ENCODE measurements at regions not wholly inside any gene's neighbourhood (a gene's known extent, or its start where the extent isn't known, plus 50 kb on each side); places are given as distances from the start of the nearest gene placed in this dataset.
A peak's percentile ranks its signal among the peaks of the same experiment; 100 is the strongest.
"Not testable (repeated sequence)": the region's sequence is repeated elsewhere in the genome, so short reads cannot be mapped to it uniquely, and the experiment has no call there.

- peak; percentile 78 to 81 for DNase-seq (ENCODE audit: low read depth in 2 of 2)
Observed at GRCh38 chr12:5262450-5262849, 169.5 kb upstream of the NTF3 start.

DNA sequence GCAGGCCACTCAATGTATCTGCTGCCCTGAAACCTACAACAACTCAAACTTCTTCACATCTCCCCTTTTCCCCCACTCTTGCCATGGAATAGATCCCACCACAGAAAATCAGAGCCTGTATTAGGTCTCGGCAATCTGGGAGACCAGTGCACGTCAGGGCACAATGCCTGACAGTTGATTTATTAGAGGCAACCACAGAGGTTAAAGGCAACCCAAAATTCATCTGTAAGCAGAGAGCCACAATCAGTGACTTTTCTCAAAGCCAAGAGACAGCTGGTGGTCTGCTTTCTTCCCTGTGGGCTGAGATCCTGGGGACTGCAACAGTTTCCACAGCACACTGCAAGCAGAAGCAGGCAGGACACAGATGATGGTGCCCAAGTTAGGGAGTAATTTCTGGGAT lies 169.0 kb upstream of the NTF3 start:
- DNase-seq (ENCODE audit: low read depth in 2 of 2): no peak

DNA sequence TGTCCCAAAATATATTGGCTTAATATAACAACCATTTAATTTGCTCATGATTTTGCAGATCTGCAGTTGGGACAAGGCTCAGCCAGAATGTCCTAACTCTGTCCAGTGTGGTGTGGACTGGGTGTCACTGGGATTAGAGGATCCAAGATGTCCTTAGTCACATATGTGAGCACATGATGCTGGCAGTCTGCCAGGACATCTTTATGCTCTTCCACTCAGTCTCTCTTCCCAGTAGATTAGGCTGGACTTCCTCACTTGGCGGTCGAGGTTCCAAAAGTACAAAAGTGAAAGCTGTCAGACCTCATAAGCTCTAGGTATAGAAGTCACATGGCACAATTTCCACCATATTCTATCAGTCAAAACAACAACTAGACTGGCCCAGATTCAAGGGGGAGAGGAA lies 167.9 kb upstream of the NTF3 start:
- DNase-seq (ENCODE audit: low read depth in 2 of 2): no peak

- no peak for DNase-seq (ENCODE audit: low read depth in 2 of 2)
Observed at GRCh38 chr12:5267603-5268423, 164.1 kb upstream of the NTF3 start.

DNA sequence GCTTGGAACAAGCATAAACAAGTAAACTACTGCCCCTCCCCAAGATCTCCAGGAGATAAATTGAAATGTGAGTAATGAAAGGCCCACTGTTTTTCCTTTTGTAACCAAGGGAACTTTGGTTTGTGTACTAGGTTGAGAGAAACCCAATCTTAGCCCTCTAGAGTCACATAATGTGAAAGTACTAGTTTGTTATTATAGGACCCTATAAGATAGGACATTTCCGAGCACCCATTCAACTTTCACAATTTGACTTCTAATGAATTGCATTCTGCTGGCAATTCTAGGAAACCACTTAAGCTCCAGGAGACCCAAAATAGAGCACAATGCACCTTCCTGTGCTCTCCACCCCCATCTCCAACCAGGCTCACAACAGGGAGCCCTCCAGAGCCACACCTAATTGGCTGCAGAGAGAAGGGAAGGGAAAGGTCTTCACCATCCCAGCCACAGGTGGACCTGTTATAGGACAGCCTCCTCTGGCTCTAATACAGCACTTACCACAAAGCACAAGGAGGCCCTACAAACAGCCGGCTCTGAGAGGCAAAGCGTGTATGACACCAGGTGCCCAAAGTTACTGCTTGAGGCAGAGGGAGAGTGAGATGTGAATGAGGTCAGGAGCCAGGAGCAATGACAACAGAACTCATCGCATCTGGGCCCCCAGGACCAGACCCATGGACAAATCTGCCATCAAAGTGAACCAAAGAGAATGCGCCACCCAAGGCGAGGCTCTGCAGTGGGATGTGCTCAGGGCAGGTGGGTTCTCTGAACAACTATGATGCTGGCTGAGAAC lies 163.3 kb upstream of the NTF3 start:
- DNase-seq (ENCODE audit: low read depth in 2 of 2): no peak

DNA sequence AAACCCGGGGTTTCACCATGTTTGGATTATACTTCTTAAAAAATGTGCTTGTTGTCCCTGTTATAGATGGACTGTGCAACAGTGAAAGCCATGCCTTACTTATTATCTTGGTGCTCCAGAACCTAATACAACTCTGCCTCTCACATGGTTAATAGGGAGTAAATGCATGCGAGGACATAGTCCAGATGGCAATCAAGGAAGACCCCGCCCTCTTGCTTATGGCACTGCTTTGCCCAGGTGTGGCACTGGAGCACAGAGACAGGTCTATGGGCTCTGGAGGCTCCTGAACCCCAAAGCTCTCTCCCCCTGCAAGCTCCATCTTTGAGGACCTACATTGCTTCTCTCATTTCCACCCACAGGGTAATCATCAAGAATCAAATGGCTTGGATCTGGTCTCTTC lies 162.1 kb upstream of the NTF3 start:
- DNase-seq (ENCODE audit: low read depth in 2 of 2): no peak

GRCh38 chr12:5272018-5272785 lies 159.7 kb upstream of the NTF3 start:
- DNase-seq (ENCODE audit: low read depth in 2 of 2): no peak

GRCh38 chr12:5273709-5274108 lies 158.2 kb upstream of the NTF3 start:
- no peak for DNase-seq (ENCODE audit: low read depth in 2 of 2)

GRCh38 chr12:5276327-5276880 lies 155.5 kb upstream of the NTF3 start:
- no peak for DNase-seq (ENCODE audit: low read depth in 2 of 2)

- no peak for DNase-seq (ENCODE audit: low read depth in 2 of 2)
Observed at GRCh38 chr12:5280086-5280485, 151.8 kb upstream of the NTF3 start.

DNA sequence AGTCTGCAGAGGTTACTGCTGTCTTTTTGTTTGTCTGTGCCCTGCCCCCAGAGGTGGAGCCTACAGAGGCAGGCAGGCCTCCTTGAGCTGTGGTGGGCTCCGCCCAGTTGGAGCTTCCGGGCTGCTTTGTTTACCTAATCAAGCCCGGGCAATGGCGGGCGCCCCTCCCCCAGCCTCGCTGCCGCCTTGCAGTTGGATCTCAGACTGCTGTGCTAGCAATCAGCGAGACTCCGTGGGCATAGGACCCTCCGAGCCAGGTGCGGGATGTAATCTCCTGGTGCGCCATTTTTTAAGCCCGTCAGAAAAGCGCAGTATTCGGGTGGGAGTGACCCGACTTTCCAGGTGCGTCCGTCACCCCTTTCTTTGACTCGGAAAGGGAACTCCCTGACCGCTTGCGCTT lies 141.5 kb upstream of the NTF3 start:
- not testable (repeated sequence) for DNase-seq (ENCODE audit: low read depth in 2 of 2)

DNA sequence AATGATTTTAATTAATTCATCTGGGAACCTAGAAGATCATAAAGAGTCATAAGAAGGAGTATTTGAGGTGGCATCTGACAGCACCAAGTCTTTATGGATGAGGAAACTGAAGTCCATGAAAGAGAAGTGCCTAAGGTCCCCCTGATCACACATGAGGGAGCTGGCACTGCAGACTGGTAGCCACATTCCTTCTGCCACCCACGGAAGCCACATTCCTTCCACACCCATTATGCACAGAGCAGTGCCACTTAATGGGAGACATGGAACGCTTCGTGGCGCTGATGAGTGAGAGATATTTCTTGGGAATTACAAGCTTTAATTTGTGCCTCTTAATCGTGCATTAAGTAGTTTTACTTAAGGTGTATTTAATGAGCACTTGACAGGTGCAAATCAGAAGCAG lies 139.3 kb upstream of the NTF3 start:
- no peak for DNase-seq (ENCODE audit: low read depth in 2 of 2)

- DNase-seq (ENCODE audit: low read depth in 2 of 2): no peak
Observed at GRCh38 chr12:5293773-5294172, 138.1 kb upstream of the NTF3 start.

- DNase-seq (ENCODE audit: low read depth in 2 of 2): no peak
Observed at GRCh38 chr12:5294274-5295070, 137.4 kb upstream of the NTF3 start.

DNA sequence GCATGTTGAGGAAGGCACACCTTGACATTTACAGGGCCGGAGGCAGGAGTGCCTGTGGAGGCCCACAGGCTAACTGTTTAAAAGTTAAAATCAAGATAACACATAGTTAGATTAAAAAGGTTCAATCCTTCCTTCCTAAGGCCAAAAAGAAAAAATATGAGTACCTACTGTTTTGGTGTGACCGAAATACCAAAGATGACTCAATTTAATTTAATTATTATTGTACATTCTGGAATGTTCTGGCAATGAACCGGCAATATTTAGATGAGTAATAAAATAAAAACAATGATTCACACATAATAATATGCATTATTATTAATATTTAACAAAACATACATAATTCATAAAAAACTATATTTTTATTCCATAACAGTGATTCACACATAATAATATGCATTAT lies 136.8 kb upstream of the NTF3 start:
- no peak for DNase-seq (ENCODE audit: low read depth in 2 of 2)

GRCh38 chr12:5295996-5296395 lies 135.9 kb upstream of the NTF3 start:
- DNase-seq (ENCODE audit: low read depth in 2 of 2): no peak

GRCh38 chr12:5301539-5301938 lies 130.4 kb upstream of the NTF3 start:
- no peak for DNase-seq (ENCODE audit: low read depth in 2 of 2)

- DNase-seq (ENCODE audit: low read depth in 2 of 2): no peak
Observed at GRCh38 chr12:5305425-5305824, 126.5 kb upstream of the NTF3 start.

DNA sequence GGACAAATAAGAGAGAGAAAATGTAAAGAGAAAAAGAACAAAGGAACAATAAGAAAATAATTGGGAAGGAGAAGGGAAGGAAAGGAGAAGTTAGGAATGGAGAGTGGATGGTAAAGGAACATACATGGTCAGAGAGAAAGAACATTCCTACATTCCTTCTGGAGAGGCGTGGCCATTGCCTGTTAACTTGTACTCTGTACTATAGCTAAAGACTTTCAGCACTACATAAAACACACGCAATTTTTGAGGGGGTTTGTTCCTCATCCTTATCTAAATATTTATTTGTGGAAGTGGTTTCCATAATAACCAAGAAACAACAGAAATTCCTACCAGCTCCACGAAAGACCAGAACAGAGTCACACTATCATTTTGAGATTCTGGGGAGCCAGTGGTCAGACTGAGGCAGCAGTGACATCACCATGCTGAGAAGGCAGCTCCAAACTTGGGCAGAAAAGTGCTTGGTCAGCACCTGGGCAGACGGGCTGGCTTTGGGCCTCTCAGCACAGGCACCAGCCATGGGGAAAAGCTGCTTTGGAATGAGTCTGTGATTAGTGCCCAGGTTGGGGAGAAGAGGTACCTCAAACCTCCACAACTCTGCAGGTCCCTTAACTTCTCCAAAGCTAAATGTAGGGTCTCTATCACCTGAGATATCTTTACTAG lies 125.9 kb upstream of the NTF3 start:
- no peak for DNase-seq (ENCODE audit: low read depth in 2 of 2)

GRCh38 chr12:5307065-5307464 lies 124.8 kb upstream of the NTF3 start:
- no peak for DNase-seq (ENCODE audit: low read depth in 2 of 2)

DNA sequence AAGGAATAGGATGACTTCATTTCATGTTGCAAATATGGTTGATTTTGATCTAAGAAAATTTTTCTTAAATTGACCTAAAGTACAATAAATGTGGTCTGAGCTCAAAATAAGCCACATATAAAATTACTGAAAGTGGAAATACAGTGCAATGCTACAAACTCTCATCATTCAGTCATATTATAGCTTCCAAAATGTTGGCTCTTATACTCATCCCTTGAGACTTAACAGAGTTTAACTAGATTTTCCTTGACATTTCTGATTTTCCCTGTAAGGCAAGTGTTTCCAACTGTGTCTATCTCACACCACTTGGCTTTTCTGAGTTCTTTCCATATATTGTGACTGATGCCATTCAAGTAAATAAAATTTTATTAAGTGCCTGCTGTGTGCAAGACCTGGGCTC lies 123.7 kb upstream of the NTF3 start:
- DNase-seq (ENCODE audit: low read depth in 2 of 2): no peak

Data from fibroblast of skin of left biceps (primary cell).